HG03354 (cell line): ENCODE measurements at regions not wholly inside any gene's neighbourhood (a gene's known extent, or its start where the extent isn't known, plus 50 kb on each side); places are given as distances from the start of the nearest gene placed in this dataset.
"Not testable (repeated sequence)": the region's sequence is repeated elsewhere in the genome, so short reads cannot be mapped to it uniquely, and the experiment has no call there.

Experiments used
- ATAC-seq: cut with Tn5 transposase; IDR thresholded peaks from one replicate; pipeline ENCODE4 v1.9.1; 2021; ENCODE audit warnings: mild to moderate bottlenecking; ENCODE audit not compliant: unreplicated experiment, poor library complexity, severe bottlenecking

DNA sequence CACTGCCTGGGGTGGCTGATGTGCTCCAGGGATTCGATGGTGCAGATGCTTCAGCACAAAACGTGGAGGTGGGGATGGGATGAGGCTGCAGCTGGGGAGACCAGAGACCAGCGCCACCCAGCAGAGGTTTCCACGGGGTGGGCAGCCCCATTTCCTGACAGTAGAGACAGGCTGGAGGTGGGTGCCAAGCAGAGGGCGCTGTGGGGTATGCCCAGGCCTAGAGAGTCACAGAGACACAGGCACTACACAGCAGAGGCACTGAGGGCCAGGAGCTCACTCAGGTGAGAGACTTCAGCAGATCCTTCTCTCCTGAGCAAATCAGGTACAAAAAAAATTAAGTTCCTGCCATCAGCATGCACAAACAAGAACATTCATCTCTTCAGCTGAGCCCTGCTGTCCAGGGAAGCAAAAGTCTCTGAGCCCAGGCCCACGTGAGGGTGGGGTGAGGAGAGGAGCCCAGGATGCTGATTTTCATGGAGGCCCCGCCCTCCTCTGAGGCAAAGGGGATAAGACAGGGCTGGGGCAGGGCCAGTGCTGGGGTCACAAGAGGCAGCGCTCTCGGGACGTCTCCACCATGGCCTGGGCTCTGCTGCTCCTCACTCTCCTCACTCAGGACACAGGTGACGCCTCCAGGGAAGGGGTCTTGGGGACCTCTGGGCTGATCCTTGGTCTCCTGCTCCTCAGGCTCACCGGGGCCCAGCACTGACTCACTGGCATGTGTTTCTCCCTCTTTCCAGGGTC lies 53.1 kb downstream of the GGTLC2 start:
- no peak for ATAC-seq

GRCh38 chr22:22698263-22698750 lies 53.9 kb downstream of the GGTLC2 start:
- no peak for ATAC-seq

- ATAC-seq, result no peak
Measured at GRCh38 chr22:22700631-22701030, 56.2 kb downstream of the GGTLC2 start.

- not testable (repeated sequence) for ATAC-seq
Measured at GRCh38 chr22:22701557-22701956, 57.1 kb downstream of the GGTLC2 start.

DNA sequence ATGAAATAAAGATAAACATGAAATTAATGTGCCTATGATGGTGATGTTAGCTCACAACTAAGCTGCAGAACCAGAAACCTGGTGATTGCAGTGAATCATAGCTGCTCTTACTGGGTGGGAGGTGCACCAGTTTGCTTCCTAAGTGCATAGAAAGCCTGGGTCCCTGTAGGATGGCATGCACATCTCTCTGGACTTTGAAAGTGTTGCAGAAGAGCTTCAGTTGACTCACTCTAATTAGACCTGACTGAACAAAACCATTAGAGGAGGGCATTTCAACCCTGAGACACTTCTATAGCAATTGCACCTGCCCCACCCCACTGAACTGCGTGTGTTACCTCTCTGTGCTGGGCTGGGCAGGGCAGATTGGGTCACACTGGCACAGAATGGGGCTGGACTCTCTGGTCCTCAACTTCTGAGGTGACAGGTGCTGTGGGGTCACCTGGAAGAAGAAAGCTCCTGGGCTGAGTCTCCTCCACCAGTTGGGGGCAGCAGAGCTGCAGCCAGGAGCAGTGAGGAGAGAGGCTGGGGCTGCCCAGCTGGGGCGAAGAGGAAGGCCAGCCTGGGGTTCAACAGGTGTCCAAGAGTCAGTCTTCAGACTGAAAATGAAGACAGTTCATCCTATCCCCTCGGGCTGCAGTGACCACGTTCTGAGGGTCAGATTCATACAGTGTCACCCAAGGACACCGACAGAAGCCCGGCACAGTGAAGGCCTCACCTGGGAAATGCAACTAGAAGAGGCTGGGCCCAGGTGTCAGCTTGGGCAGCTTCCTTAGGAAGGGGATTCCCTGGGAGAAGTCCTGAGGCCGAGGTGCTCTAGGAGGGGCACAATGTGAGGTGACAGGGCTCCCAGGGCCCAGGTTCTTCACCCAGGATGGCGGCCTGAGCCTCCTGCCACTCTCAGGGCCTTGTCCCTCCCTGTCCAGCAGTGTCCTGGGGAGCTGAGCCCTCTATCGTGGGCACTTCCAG lies 58.1 kb downstream of the GGTLC2 start:
- no peak for ATAC-seq

DNA sequence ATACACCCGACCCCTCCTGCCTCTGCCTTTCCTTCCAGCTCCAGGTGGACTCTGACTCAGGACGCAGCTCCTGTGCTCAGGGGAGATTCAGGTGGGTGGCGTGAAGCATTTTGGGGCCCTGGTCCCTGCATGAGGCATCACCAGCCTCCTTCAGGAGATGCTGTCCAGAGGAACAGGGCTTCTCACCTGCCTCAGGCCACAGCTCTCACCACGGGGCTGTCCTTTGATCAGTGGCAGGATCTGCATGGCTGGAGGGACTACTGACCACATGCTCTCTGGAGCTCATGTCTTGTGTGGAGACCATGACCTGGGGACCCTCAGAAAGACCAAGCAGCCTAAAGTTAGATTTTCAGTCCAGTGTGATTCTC lies 58.8 kb downstream of the GGTLC2 start:
- ATAC-seq, result no peak

GRCh38 chr22:22703715-22704114 lies 59.3 kb downstream of the GGTLC2 start:
- ATAC-seq, result no peak

GRCh38 chr22:22704156-22704946 lies 59.9 kb downstream of the GGTLC2 start:
- no peak for ATAC-seq

DNA sequence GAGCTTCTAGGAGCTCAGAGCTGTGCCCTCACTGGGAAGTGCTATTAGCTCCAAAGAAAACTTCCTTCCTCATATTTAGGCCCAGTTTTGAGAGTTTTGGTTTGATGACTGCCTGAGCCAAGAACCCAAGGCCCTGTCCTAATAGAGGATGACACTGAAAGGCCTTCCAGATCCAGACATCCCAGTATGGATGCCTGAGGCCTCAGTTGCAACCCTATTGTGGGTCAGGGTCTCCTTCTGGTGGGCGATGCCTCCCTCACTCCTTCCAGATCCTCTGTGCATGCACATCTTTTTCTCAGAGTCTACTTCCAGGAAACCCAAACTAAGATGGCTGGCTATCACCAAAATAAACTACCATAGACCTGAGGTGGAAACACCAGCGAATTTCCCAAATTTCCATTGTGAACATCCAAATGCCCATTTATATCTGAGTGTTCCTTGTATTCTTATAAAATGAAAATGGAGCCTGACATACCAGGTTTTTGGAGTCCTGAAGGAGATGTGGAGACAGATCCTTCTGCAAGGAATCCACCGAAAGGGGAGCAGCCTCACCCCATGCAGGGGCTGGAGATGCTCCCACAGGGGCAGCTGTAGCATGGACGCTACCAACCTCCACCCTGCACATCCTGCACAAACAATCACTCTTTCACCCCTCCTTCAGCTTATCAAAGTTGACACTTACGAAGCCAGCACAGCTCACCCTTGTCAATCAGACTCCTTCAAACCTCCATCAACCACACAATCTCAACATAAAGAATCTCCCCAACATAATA lies 61.1 kb downstream of the GGTLC2 start:
- ATAC-seq, result no peak

DNA sequence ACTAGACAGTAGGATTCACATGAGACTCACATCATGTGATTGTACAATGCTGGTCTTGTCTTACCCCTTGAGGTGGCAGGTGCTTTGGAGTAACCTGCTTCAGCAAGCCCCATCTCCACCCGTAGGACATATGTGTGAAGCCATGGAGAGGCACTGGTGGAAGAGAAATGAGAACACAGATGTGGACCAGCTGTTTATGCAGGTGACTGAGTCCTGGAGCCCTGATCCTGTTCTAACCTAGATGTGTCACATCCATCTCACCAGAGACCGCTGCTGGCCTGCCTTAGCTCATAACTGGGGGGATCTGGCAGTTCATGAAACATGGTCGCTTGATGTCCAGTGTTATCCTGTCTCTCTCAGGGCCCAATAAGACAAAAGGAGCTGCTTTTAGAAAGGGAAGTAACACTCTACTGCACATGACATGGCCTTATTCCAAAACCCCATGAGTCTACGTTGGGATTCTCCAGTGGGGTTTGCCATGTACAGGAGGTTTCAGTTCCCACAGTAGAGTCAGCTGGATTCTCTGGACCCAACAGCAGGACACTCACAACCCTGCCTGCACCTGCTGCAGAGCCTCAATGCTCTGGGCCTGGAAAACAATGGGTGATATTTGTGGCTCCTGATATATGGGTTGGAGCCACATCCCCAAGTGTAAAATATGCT lies 62.0 kb downstream of the GGTLC2 start:
- no peak for ATAC-seq

DNA sequence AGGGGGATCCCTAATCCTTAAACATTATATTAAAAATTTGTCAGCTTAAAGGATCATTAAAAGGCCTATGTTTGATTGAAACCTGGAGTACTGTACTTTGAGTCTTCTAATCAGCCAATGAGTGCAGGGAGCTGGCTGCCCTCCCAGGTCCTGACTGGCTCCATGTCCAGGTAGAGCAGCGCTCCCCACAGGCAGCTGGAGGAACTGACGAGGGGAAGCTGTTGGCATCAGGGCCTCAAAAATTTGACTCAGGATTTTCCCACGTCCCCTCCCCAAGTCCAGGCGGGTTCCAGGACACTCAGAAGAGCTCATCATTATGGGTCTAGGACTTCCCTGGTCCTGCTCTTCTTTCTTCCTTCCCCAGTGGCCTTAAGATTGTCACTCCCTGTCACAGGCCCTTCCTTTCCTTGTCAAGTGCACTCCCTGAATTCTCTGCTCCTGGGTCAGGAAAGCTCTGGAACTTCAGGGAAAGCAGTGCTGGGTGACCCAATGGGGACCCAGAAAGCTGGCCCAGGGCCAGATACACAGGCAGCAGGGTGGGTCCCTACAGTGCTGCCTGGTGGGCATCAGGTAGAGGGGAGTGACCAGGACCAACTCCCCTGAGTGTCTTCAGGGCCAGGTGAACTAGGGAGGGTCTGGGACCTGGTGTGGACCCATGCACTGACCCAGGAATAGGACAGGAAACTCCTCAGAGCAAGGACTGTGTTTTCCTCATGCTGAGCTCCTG lies 65.5 kb downstream of the GGTLC2 start:
- ATAC-seq, result no peak

GRCh38 chr22:22710719-22711531 lies 66.5 kb downstream of the GGTLC2 start:
- ATAC-seq, result no peak

GRCh38 chr22:22711532-22711913 lies 67.1 kb downstream of the GGTLC2 start:
- ATAC-seq, result no peak

GRCh38 chr22:22712092-22712658 lies 67.8 kb downstream of the GGTLC2 start:
- no peak for ATAC-seq

- no peak for ATAC-seq
Measured at GRCh38 chr22:22712666-22713365, 68.4 kb downstream of the GGTLC2 start.

DNA sequence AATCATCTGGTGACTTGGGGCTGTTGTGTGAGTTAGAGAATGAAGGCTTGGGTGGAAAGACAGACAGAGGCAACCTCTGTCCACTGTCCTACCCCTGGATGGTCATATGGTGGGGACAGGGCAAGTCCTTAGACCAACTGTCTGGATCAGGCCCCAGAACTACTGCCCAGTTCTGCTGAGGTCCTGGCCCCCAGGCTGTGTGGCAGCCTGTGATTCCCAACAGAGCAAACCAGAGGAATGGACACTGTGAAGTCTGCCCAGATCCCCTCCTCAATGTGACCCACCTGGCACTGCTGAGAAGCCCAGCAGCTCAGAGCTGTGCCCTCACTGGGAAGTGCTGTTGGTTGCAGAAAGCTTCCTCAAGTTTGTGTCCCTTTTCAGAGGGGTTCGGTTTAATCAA lies 69.0 kb downstream of the GGTLC2 start:
- ATAC-seq, result no peak
